GM18505 (cell line): ENCODE measurements at regions not wholly inside any gene's neighbourhood (a gene's known extent, or its start where the extent isn't known, plus 50 kb on each side); places are given as distances from the start of the nearest gene placed in this dataset.

Source experiments
- ATAC-seq: cut with Tn5 transposase; IDR thresholded peaks from one replicate; pipeline ENCODE4 v1.9.1; 2021; ENCODE audit not compliant: unreplicated experiment
- POLR2A ChIP-seq: IDR thresholded peaks from 4 replicates; pipeline ENCODE4 v1.6.1; 2011; ENCODE audit warnings: borderline replicate concordance; ENCODE audit not compliant: insufficient read depth, insufficient read length; ENCODE audit errors: extremely low read depth

DNA sequence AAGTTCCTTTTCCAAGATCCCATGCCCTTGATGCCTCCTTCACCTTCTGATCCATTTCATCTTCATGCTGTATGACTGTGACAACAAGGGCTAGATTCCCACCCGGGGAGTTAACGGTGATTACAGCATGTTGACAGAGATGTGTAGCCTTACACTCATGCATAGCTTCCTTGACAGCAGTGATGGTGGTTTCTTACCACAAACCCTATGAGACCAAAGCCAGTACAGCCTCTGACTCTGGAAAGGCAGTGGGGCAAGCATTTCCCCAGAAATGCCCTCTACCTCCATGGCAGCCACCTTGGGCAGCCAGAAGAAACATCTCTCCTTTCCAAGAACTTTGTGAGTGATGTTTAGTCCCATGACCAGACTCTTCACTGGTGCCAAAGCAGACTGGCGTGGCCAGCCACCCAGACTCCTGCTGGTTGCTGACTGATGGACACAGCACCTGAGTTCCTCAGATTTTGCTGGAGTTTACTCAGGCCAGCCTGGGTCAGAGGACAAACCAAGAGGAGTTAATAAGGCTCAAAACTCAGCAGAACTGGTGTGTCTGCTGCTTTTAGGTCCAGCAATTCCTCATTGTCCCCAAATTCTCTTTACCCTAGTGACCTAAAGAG is 199.7 kb upstream of the SLC27A6 start:
- no peak for TF ChIP-seq POLR2A
- ATAC-seq: no peak

DNA sequence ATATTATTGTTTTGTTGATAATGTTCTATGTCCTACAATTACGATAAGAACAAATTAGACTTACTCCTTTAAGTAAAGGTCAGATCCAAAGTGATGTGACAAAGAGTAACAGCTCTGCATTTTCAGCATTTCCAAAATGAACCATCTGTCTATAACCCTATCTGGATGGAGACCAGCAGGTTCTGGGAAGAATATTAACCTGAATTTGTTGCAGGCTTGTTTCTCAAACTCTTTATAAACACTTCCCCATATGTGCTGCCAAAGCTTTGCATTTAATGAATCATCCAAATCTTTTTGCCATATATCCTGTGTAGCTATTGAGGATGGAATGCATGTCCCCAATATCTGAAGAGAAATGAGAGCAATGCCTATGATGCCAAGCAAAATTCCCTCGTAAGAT is 198.9 kb upstream of the SLC27A6 start:
- TF ChIP-seq POLR2A: no peak
- ATAC-seq: no peak

DNA sequence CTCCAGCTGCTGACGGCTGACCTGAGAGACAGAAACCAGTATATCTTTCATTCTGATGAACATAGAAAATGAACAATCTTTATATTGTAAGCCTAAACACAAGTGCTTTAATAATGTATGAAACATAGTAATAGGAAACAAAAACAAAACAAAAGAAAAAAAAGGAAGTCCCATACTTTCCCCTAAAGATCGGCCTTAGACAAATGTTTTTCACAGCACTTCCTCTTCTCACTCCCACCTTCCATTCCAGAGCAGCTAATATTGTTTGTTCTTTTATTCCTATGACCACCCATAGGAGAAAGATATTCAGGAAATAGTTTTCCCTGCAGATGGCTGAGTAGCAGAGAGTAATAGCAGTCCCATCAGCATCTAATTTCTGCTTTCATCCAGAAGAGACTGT is 194.4 kb upstream of the SLC27A6 start:
- no peak for TF ChIP-seq POLR2A
- no peak for ATAC-seq

GRCh38 chr5:128772356-128772755 is 192.9 kb upstream of the SLC27A6 start:
- TF ChIP-seq POLR2A: no peak
- ATAC-seq: no peak

DNA sequence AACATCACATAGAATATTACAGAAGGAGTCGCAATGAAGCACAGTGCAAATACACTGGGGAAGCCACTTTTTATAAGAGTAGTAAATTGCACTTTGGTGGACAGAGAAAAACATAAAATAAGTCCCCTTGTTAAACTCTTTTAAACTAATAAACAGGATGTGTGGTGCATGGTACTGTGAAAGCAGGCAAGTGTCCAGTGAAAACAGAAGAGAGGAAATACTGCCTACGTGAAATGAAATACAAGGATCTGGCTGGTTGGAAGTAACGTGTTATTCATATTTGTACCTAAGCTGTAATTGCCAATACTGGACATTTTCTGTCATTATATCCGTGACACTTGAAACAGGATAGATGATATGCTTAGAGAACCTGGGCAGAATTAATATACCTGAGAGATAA is 191.9 kb upstream of the SLC27A6 start:
- no peak for TF ChIP-seq POLR2A
- ATAC-seq: no peak

- peak; percentile 51 for ATAC-seq
Measured at GRCh38 chr5:128774605-128775004, 190.7 kb upstream of the SLC27A6 start.

DNA sequence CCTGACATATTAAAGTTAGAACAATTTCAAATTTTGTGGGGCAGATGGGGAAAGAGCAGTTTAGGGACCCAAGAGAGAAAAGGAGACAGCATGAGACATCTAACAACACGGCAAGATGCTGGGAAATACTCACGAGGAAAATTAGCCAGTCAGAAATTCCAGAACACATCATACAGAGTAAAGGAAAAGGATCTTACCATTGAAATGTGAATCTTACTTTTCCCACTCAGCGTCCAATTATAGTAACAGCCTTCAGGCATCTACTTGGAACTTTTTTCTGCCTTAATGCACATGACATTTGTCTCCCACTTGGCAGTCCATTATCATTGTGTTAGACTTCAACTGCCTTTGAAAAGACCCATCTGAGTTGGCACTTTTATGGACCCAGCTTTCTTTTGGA is 189.7 kb upstream of the SLC27A6 start:
- no peak for ATAC-seq

More at GRCh38 chr5:128774605-128775004, 190.7 kb upstream of the SLC27A6 start:
- TF ChIP-seq POLR2A: no peak

DNA sequence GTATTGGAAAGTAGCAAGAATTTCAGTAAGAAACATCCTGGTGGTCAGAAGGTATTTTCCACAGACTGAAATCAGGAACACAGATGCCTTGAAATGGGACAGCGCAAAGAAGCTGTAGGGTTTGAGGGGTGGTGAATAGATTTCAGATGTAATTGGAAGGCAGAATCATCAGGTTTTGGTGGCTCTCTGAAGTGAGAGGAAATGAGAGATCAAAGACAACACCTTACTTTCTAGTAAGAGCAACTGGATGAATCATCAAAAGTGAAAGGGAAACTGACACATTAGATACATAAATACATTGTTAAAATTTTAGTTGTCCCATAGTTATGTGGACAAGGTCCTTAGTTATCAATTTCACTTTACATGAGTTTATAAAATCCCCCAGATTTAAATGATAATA is 188.2 kb upstream of the SLC27A6 start:
- TF ChIP-seq POLR2A: no peak
- ATAC-seq: peak; percentile 94

More for the DNA sequence above, 189.7 kb upstream of the SLC27A6 start:
- no peak for TF ChIP-seq POLR2A

GRCh38 chr5:128778474-128778873 is 186.8 kb upstream of the SLC27A6 start:
- TF ChIP-seq POLR2A: no peak
- ATAC-seq: no peak

- no peak for TF ChIP-seq POLR2A
- no peak for ATAC-seq
Measured at GRCh38 chr5:128782446-128782845, 182.8 kb upstream of the SLC27A6 start.

- no peak for ATAC-seq
- no peak for TF ChIP-seq POLR2A
Measured at GRCh38 chr5:128784726-128785125, 180.6 kb upstream of the SLC27A6 start.

- no peak for TF ChIP-seq POLR2A
- no peak for ATAC-seq
Measured at GRCh38 chr5:128791312-128791711, 174.0 kb upstream of the SLC27A6 start.

- ATAC-seq: no peak
- no peak for TF ChIP-seq POLR2A
Measured at GRCh38 chr5:128796506-128796905, 168.8 kb upstream of the SLC27A6 start.

GRCh38 chr5:128798871-128799270 is 166.4 kb upstream of the SLC27A6 start:
- ATAC-seq: no peak
- no peak for TF ChIP-seq POLR2A

DNA sequence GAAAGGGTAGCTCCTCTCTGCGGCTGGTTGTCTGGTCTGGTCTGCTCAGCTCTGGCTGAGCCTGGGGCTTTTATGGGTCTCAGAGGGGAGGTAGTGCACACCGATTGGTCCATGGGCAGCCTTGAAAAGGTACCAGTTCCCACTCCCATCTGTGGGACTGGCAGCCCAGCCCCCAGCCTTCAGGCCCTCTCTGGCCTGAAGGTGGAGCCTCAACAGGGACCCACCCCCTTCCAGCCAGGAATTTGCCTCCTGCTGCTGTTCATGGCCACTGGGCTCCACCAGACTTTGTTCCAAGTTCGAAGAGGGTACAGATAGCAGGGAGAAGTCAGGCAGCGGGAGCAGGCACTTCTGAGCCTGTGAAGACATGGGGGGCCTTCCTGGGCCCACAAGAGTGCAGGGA is 165.3 kb upstream of the SLC27A6 start:
- ATAC-seq: no peak

More for the DNA sequence above, 165.3 kb upstream of the SLC27A6 start:
- no peak for TF ChIP-seq POLR2A
